ENCODE measurements at regions not wholly inside any gene's neighbourhood (a gene's known extent, or its start where the extent isn't known, plus 50 kb on each side); places are given as distances from the start of the nearest gene placed in this dataset.

DNA sequence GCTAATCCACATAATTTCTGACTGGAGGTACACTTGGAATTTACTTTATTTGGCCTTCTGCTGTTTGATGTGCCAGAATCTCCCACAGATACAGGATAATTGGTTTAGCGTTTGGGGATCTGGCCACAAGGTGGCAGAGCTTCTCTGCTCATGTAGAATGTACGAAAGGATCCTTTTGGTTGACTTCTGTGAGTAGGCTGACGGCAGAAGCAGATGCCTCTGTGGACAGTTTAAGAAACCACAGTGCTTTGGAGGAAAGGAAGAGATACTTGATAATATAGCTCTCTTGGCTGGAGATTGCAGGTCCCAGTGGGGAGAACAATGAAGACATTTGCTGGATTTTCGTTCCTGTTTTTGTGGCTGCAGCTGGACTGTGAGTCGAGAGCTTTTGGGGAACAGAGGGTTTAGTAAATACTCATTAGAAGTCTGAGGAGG, 75.3 kb upstream of the OR4E1 start:
- no peaks in the 10 kb centered on the region for H3K79me2 ChIP-seq (ENCODE audit: insufficient read depth, low read length)
- H3K9me3 ChIP-seq (ENCODE audit: control insufficient read depth in 1 of 2, insufficient read depth in 1 of 2, low read depth in 1 of 2, low read length in 2 of 2): no peaks in the 10 kb centered on the region
- ChIA-PET POLR2A (no interaction called here), CTCF (interaction anchor here (0.6 to 2.3 kb wide), 12 partner anchors 10 to 184 kb away, joined by 3 to 20 read pairs (median 4); no protein-coding TSS in a partner anchor), RAD21 (ENCODE audit: low non-redundant PET in 1 of 2, low total read pairs in 2 of 2, uncharacterized antibody in 2 of 2, unreplicated experiment in 2 of 2) (no interaction called here)
- peak; percentile 32 for DNase-seq (ENCODE audit: low read depth, low spot score)
- no peaks in the 10 kb centered on the region for H4K20me1 ChIP-seq (ENCODE audit: insufficient read depth)
- no peak overlapping the region for H3K4me3 ChIP-seq (replicated peaks in 1 of 2; ENCODE audit: low read depth in 1 of 2, low read length in 2 of 2)
- H2AFZ ChIP-seq (ENCODE audit: low read depth, low read length, poor library complexity, severe bottlenecking): no peak overlapping the region
- H3K27ac ChIP-seq (ENCODE audit: low read depth, low read length): no peak overlapping the region
- no peaks in the 10 kb centered on the region for H3K9me2 ChIP-seq (ENCODE audit: insufficient read depth)
- intact Hi-C loops (cut with micrococcal nuclease): no loop called here
- TF ChIP-seq SRF (IDR thresholded peaks at IDR 0.05; ENCODE audit: low read depth) (no peak), RAD21 (IDR thresholded peaks at IDR 0.05; ENCODE audit: low read depth) (peak; percentile 21), FOSL1 (IDR thresholded peaks at IDR 0.05; ENCODE audit: low read depth) (no peak)
- TF ChIP-seq, protein P1, sequence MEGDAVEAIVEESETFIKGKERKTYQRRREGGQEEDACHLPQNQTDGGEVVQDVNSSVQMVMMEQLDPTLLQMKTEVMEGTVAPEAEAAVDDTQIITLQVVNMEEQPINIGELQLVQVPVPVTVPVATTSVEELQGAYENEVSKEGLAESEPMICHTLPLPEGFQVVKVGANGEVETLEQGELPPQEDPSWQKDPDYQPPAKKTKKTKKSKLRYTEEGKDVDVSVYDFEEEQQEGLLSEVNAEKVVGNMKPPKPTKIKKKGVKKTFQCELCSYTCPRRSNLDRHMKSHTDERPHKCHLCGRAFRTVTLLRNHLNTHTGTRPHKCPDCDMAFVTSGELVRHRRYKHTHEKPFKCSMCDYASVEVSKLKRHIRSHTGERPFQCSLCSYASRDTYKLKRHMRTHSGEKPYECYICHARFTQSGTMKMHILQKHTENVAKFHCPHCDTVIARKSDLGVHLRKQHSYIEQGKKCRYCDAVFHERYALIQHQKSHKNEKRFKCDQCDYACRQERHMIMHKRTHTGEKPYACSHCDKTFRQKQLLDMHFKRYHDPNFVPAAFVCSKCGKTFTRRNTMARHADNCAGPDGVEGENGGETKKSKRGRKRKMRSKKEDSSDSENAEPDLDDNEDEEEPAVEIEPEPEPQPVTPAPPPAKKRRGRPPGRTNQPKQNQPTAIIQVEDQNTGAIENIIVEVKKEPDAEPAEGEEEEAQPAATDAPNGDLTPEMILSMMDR (IDR thresholded peaks at IDR 0.05 in 2 of 3, conservative IDR thresholded peaks at IDR 0.05 in 1 of 3; ENCODE audit: borderline replicate concordance in 1 of 3, insufficient read depth in 1 of 3, low read depth in 2 of 3, low read length in 2 of 3): peak; percentile 22 to 78 (median 73); a peak in 5 of 6 replicates
- ATAC-seq: peak; percentile 86
- H3K36me3 ChIP-seq (ENCODE audit: control insufficient read depth in 1 of 2, insufficient read depth in 2 of 2, low read length in 2 of 2): no peaks in the 10 kb centered on the region
- H3K4me1 ChIP-seq (ENCODE audit: control insufficient read depth in 1 of 2, insufficient read depth in 2 of 2, low read length in 2 of 2): no peaks in the 10 kb centered on the region
- no peak overlapping the region for H3K9ac ChIP-seq (ENCODE audit: low read length)
- H3K4me2 ChIP-seq (ENCODE audit: low read length): no peak overlapping the region
- H3K27me3 ChIP-seq (ENCODE audit: insufficient read depth, low read length): peaks cover 19% of the 10 kb centered on the region
- BruUV-seq (replicated peaks): no TSS peak

DNA sequence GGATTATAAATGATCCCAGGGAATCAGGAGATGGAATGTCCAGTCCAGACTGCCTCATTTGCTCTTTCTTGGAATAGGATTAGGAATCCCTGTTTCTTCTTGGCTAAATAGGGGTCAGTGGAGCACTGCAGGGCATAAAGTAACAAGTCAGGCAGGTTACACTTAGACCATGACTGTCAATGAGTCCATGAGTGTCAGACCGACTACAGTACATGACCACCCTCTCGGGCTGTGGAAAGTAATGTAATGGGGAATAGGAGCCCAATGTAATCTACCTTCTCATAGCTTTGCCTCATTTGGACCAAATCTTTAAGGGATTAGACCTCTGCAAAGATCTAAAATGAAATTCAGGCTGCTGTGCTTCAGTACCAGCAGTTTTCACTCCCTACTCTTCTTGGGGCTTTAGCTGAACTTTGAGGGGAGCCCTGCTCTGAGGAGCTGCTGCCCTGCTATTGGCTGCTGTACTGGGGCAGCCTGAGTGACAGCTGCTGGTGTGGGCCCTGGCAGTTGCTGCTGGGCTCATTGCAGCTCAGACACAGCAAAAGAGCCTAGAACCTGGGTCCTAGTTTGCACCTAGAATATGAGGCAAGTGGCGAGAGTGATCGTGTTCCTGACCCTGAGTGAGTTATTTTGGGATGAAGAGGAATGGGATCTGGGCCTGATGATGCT, 62.2 kb upstream of the OR4E1 start:
- no TSS peak for BruUV-seq (replicated peaks)
- H3K9ac ChIP-seq (ENCODE audit: low read length): no peak overlapping the region
- DNase-seq (ENCODE audit: low read depth, low spot score) (no peak), ATAC-seq (no peak)
- H3K4me2 ChIP-seq (ENCODE audit: low read length): no peak overlapping the region
- H3K9me2 ChIP-seq (ENCODE audit: insufficient read depth): no peaks in the 10 kb centered on the region
- no peak overlapping the region for H2AFZ ChIP-seq (ENCODE audit: low read depth, low read length, poor library complexity, severe bottlenecking)
- no peaks in the 10 kb centered on the region for H3K4me1 ChIP-seq (ENCODE audit: control insufficient read depth in 1 of 2, insufficient read depth in 2 of 2, low read length in 2 of 2)
- no peaks in the 10 kb centered on the region for H3K9me3 ChIP-seq (ENCODE audit: control insufficient read depth in 1 of 2, insufficient read depth in 1 of 2, low read depth in 1 of 2, low read length in 2 of 2)
- H3K27me3 ChIP-seq (ENCODE audit: insufficient read depth, low read length): peaks cover 48% of the 10 kb centered on the region
- intact Hi-C loops (cut with micrococcal nuclease): no loop called here
- H3K4me3 ChIP-seq (replicated peaks in 1 of 2; ENCODE audit: low read depth in 1 of 2, low read length in 2 of 2): no peak overlapping the region
- ChIA-PET POLR2A (no interaction called here), CTCF (interaction anchor here (1.2 to 3.2 kb wide), 3 partner anchors 12 to 25 kb away, joined by 3 to 22 read pairs (median 12); no protein-coding TSS in a partner anchor), RAD21 (ENCODE audit: low non-redundant PET in 1 of 2, low total read pairs in 2 of 2, uncharacterized antibody in 2 of 2, unreplicated experiment in 2 of 2) (no interaction called here)
- H3K27ac ChIP-seq (ENCODE audit: low read depth, low read length): no peak overlapping the region
- no peaks in the 10 kb centered on the region for H4K20me1 ChIP-seq (ENCODE audit: insufficient read depth)
- TF ChIP-seq, protein P2, sequence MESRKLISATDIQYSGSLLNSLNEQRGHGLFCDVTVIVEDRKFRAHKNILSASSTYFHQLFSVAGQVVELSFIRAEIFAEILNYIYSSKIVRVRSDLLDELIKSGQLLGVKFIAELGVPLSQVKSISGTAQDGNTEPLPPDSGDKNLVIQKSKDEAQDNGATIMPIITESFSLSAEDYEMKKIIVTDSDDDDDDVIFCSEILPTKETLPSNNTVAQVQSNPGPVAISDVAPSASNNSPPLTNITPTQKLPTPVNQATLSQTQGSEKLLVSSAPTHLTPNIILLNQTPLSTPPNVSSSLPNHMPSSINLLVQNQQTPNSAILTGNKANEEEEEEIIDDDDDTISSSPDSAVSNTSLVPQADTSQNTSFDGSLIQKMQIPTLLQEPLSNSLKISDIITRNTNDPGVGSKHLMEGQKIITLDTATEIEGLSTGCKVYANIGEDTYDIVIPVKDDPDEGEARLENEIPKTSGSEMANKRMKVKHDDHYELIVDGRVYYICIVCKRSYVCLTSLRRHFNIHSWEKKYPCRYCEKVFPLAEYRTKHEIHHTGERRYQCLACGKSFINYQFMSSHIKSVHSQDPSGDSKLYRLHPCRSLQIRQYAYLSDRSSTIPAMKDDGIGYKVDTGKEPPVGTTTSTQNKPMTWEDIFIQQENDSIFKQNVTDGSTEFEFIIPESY (IDR thresholded peaks at IDR 0.05; ENCODE audit: extremely low read depth, insufficient replicate concordance, low read length): no peak
- TF ChIP-seq TCF7L2 (IDR thresholded peaks at IDR 0.05; ENCODE audit: borderline replicate concordance, extremely low read depth, insufficient read depth, insufficient read length): no peak
- H3K79me2 ChIP-seq (ENCODE audit: insufficient read depth, low read length): no peaks in the 10 kb centered on the region
- no peaks in the 10 kb centered on the region for H3K36me3 ChIP-seq (ENCODE audit: control insufficient read depth in 1 of 2, insufficient read depth in 2 of 2, low read length in 2 of 2)
